SKM-1 treated with dmso at 0.1 percent for 144 hours (cell line): ENCODE measurements at regions not wholly inside any gene's neighbourhood (a gene's known extent, or its start where the extent isn't known, plus 50 kb on each side); places are given as distances from the start of the nearest gene placed in this dataset.
A peak's percentile ranks its signal among the peaks of the same experiment; 100 is the strongest.
"Not testable (repeated sequence)": the region's sequence is repeated elsewhere in the genome, so short reads cannot be mapped to it uniquely, and the experiment has no call there.

Source experiments
- DNase-seq: peaks from one replicate; lab custom pipeline; 2025; ENCODE audit not compliant: unreplicated experiment; lab: John Stamatoyannopoulos, UW

DNA sequence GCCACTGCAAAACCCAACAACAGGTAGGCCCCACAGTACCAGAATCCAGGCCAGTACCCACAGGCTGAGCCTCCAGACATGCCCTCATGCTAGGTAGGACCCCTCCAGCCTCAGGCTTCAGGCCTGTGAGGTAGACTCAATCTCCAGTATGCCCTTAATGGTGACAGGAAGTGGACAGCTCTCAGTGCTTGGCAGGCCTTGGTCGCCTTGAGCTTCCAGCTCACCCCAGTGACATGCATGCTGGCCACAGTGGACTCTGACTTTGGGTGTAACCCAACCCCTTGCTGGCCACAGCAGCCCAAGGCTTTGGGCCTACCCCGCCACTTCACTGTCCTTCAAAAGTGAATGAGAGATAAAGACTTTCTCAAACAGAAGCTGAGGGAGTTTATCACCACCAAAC is 324.2 kb downstream of the ANTXR2 start:
- no peak for DNase-seq

DNA sequence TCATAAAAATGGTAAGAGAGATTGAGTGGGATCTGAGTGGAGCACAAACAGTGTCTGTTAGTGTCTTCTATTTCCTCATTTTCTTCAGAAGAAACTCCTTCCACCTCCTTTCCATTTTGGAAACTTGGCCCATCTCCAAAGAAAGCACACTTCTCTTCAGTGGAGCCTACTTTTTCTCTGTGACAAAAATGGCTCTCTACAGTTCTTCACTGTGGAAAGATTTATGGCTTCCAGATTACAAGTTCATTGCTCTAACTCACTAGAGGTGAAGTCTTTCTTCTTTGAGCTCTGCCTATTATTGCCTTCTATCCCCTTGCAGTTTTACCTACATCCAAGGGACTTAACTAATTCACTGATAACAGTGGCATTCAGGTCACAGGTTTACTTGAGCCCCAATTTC is 325.8 kb downstream of the ANTXR2 start:
- no peak for DNase-seq

DNA sequence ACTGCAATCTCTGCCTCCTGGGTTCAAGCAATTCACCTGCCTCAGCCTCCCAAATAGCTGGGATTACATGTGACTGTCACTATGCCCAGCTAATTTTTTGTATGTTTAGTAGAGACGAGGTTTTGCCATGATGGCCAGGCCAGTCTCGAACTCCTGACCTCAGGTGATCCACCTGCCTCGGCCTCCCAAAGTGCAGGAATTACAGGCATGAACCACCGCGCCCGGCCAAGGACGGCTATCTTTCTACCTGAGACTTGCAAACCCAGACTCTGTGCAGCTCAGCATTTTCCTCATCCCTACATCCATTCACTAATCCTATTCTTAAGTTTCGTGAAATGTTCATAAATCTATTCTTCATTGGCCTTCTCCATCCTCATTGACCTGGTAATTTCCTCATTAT is 330.0 kb downstream of the ANTXR2 start:
- no peak for DNase-seq

DNA sequence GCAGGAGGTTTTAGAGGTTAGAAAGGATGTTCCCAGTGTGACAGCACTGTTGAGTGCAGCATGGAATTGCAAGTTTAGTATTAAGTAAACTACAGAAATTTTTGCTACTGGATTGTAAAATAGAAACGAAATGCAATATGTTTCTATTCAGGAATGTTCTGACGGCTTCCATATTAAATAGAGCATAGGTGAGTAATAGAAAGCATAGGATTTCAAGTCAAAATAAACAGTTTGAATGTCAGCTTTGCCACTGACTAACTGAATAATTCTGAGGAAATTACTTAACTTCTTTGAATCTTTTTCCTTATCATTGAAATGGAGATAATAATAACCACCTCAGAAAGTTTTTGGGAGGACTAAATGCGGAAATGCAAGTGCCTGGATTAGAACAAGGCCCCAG is 331.9 kb upstream of the GK2 start:
- DNase-seq: no peak

DNA sequence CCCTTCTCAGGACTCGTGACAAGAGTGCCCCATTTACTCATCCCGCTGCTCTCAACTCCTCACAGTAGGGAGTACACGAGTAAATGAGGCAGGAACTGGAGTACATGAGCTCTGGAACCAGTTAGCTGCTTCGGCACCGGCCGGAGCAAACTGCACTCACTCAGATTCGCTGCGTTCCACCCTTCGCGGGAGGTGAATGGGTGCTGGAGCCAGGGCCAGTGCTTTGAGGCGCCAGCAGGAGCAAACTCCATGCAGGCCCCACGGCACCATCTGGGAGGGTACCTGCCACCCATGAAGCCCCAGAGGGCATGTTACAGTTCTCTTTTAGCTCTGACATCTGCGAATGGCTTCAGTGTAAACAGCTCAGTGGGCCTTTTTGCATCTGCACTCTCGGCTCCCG is 315.5 kb upstream of the GK2 start:
- DNase-seq: no peak

DNA sequence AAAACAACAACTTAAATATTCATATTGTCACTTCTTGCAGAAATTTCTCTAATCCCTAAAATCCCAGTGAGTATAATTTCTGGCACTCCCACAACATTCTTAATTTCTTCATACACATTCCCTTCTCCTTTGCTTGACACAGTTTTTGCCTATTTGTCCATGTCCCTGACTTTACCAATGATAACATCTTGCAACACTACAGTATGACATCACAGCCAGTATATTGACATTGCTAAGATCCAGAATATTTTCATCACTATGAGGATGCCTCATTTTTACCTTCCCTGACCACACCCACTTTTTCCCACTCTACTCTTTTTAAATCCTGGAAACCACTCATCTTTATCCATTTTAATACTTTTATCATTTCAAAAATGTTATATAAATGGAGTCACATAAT is 292.3 kb upstream of the GK2 start:
- no peak for DNase-seq

DNA sequence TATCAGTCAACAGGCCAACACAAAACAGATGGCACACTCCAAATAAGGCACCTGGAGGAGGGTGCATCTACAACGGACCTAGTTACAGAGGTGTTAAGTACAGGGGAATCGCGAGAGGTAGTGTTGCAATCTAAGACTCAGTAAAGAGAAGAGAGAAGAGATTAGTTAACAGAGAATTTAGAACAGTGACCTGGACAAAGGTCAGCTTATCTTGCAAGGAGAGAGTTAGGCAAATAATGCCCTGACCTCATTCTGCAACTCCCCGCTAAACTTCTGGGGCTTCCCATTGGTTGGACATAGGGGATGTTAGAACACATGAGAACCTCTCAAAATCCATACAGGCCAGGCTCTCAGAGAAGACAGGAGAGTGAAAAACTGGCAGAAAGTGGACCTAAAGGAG is 289.4 kb upstream of the GK2 start:
- no peak for DNase-seq

DNA sequence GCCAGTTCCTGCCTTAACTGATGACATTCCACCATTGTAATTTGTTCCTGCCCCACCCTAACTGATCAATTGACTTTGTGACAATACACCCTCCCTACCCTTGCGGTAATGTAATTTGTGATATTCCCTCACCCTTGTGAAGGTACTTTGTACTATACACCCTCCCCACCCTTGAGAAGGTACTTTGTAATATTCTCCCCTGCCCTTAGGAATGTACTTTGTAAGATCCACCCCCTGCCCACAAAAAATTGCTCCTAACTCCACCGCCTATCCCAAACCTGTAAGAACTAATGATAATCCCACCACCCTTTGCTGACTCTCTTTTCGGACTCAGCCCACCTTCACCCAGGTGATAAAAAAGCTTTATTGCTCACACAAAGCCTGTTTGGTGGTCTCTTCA is 288.5 kb upstream of the GK2 start:
- DNase-seq: not testable (repeated sequence)

DNA sequence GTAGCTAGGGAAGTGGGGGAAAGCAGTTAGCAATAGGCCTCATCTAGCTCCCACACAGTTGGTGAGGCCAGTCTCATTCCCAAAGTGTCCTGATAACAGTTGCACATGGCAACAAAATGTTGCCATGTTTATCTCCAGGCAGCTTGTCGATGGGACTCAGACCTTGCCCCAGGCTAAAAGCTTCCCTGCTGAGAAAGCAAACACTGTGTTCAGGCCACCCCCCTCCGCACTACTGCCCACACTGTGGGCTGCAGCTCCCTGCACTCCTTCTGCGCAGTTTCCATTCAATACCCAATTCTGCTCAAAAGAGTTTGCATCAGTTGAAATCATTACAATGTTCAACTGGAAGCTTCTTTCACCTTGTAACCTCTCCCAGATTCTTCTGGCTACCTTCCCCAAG is 287.8 kb upstream of the GK2 start:
- DNase-seq: no peak

DNA sequence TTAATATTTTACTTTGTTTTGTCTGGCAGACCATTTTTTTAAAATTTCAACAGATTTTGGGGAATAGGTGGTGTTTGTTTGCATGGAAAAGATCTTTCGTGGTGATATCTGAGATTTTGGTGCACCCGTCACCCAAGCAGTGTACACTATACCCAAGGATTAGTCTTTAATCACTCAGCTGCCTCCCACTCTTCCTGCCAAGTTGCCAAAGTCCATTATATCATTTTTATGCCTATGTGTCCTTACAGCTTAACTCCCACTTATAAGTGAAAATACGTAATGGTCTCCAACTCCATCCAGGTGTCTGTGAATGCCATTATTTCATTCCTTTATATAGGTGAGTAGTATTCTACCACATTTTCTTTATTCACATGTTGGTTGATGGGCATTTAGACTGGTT is 281.7 kb upstream of the GK2 start:
- no peak for DNase-seq

DNA sequence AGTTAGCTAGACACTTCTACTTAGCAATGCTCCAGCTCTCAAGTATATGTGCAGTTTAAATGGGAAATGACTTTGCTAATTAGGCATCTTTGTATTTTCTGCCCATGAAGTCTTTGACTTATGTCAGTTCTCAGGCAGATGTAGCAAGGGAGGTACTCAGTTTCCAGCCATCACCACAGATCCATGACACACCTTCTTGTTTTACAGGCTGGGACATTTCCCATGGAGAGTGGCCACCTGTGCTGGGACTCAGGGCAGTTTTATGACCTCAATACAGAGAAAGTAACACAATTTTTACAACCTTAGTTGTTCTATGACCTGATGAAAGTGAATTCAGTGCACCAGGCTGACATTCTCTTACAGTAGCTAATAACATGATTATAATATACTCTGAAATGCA is 280.7 kb upstream of the GK2 start:
- no peak for DNase-seq

DNA sequence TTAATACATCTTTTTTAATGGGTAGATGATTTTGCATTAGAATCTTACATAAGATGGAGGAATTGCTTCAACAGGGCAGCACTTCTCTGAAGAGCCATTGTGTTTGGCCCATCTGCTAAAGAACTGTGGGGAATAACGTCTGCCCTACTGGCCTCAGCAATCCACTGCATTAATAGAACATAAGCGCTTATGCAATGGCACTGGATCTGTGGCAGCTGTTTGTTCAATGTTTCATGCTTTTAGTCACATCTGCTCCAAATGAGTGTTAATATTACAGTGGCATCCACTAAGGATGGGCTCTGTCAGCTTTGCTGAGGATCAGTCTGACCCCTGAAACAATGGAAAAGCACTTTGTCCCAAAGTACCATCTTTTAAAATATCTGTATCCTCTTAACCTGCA is 279.0 kb upstream of the GK2 start:
- no peak for DNase-seq

DNA sequence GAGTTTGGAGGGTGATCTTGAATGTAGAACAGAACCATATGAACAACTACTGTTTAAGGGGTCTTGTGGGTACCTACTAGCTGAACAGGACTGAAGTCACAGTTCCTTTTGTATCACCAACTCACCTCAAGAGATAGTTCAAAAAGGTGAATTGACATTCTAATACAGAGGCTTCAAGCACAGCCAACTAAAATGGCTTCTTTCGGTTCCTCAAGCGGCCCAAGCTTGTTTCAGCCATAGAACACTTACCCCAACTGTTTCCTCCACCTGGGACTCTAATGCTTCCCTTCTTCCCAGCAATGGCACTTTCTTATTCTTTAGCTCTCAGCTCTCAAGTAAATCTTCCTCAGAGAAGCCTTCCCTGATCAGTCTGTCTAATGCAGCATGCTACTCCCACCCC is 277.5 kb upstream of the GK2 start:
- no peak for DNase-seq

DNA sequence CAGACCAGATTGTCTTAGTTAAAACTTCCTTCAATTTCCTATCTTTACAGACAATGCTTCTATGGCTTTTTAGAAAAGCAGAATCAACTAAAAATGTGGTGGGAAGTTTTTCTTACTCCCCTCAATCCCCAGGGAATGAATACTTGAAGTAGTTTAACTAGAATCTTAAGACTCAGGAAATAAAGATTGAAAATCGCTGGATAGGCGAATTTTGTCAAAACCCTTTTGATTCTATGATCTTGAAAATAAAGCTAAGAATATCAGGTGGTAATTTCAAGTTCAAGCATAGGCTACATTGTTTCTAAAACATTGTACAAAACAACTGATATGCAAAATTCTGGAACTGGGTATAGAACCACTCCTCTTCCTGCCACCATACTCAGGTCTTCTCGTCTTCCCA is 276.5 kb upstream of the GK2 start:
- no peak for DNase-seq

DNA sequence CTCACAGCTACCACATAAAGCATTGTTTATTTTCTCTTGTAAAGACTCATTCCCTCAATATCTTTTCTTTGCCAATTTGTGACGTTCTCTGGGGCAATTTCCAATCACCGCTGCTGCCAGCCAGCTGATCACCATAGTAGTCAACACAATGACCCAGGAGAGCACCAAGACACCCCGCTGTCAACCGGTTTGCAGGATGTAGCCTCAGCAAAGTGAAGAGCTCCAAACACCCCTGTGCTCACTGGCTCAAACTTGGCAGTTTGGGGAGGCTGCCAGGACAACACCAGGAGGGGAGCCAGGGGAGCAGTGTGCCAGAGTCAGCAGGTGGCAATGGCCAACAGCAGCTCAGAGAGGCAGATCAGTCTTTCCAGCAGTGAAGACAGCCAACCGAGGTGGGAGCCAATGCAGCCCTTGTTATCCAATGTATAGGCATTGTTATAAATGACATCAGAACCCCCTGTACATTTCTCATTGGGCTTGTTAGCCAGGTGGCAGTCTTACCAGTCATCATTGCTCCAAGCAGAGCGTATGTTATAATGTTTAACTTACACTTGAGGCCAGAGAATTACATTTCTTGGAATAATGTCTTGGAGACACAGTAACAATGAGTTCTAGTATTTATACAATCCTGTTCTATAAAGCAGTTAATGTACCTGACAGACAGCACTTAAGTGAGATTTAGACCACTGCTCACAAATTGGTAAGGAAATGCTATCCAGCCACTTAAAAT is 274.9 kb upstream of the GK2 start:
- no peak for DNase-seq

DNA sequence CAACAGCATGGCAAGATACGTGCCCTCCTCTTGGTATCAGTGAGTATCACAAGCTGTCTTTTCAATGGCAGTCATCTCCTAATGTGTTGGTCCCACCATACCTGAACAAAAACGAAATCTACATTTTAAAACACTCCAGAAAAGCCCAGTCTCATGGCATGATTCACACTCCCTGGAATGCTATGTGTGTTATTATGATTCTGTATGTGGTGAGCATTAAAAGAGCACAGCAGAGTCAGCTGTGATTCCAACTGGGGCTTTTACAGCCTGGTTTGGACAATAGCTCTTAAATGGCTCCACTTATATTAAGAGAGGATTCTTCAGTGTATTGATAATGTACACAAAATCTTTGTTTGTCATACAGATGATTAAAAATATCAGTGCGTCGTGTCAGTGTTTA is 274.1 kb upstream of the GK2 start:
- no peak for DNase-seq

DNA sequence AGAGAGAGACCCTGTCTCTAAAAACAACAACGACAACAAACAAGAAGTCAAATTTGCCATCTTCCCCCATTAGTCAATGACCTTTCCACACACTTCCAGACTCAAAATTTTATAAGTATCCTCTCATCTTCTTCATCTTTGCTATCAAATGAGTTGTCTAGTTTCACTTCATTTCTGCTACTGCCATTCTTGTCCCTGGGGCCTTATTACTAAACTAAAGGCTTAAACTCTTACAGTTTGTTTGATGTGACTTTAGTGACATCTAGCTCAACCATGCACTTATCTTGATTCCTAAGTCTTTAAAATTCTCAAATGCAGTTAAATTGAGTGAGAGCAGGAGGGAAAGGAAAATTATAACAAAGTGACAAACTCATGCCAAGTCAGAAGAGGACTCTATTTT is 271.8 kb upstream of the GK2 start:
- DNase-seq: no peak

DNA sequence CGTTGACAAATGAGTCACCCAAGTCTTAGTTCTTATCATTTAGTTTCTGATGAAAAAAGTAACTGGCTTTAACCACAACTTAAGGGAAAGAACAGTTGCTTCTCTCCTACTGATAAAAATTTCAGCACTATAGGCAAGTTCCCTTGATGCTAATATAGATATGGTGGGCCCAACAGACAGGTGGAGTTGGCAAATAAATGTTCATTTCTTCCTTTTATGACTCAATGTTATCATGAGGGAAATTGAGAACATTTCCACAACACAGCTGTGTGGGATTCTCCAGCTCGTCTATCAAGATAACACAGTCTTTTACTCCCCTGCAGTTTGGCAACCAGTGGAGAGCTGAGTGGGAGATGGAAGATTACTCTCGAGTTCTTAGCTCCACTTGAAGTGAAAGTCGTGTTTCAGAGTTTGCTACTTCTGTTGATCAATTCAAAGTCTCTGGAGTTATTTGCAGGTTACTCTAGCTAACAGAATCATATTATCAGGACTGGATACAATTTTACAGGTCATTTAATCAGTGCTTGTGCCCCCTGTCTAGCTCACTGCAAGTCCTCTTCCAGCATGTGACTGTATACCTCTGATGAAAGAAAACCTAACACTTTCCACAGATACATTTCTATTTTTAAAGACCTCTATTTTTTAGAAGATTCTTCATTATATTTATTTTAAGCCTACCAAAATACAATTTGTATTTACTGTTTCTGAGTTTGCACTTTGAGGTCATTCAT is 270.6 kb upstream of the GK2 start:
- no peak for DNase-seq

DNA sequence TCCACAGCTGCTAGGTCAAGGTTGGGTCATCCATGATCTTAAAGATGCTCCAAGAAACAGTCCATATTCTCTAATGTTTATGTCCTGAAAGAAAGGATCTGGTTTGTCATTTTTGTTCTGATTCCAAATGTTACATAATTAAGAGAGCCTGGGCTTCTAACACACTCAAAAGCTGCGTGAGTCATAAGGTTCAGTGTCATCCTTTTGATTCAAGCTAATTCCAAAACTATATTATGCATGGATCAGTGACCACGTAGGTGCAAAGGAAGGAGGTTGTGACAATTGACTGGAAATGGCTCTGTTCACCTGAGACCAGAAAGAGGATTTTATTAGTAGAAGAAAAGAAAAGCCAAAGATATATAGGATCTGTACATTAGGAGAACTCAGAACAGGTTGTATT is 268.7 kb upstream of the GK2 start:
- DNase-seq: no peak

DNA sequence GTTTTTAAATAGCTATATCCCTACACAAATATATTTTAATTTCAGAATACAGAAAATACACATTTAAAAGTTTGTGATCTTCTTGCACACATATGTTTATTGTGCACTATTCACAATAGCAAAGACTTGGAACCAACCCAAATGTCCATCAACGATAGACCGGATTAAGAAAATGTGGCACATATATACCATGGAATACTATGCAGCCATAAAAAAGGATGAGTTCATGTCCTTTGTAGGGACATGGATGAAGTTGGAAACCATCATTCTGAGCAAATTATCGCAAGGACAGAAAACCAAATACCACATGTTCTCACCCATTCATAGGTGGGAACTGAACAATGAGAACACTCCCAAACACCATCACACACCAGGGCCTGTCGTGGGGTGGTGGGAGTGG is 266.9 kb upstream of the GK2 start:
- not testable (repeated sequence) for DNase-seq

DNA sequence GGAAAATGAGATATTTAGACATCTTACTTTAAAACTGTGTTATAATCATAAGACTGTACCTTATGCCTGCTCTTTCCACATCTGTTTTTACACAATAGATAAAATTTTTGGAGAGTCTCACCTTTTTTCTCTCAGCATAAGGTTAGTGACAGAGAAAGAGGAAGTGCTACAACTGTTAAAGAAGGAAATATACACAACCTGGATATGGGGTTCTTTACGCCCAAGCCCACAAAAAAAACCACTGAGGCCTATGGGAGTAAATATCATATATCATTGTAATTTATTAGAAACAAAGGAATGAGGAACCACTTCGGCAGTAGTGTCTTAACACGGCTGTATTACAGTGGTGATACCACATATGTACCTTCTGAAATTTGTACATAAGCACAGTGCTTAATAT is 265.9 kb upstream of the GK2 start:
- DNase-seq: peak; percentile 23

DNA sequence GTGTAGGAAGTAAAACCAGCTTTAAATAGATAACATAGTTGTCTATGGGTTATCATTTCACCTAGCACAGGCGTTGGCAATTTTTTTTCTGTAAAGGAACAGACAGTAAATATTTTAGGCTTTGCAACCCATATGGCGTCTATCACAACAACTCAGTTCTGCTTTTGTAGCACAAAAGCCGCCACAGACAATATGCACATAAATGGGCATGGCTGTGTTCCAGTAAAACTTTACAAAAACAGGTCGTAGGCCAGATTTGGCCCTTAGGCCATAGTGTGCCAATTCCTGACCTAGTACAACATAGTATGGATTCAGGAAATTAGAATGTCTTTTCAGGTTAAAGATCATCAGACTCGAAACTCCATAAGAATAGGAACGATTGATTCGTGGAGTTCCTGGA is 265.3 kb upstream of the GK2 start:
- no peak for DNase-seq

DNA sequence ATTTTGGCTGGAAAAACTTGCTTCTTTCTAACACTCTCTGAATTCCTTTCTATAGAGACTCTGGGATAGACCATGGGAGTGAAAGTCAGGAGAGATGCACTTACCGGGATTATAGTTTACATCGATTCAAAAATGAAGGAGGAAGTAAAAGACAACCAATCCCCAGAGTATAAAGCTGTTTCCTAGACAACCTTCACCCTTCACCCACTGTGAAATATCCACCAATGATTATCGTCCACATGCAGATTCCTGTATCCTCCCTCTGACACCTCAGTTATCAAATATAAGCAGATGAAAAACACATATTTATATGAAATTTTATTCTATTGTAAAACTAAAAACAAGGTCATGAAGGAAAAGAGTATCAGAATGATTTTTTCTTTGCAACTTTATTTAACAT is 258.8 kb upstream of the GK2 start:
- no peak for DNase-seq
